Neuronal stem cell (in vitro differentiated cells): ENCODE measurements at regions not wholly inside any gene's neighbourhood (a gene's known extent, or its start where the extent isn't known, plus 50 kb on each side); places are given as distances from the start of the nearest gene placed in this dataset.

Experiments used
- DNase-seq: peaks from one replicate; pipeline ENCODE4 v3.0.0-alpha.2; 2013; ENCODE audit warnings: low spot score
- H2AFZ ChIP-seq: one replicate; pipeline ENCODE4 v1.6.1; 2013; ENCODE audit warnings: mild to moderate bottlenecking, low read length, inconsistent platforms
- H2AK5ac ChIP-seq: 2 replicates; pipeline ENCODE4 v1.6.1; 2013; ENCODE audit warnings: low read depth, mild to moderate bottlenecking, inconsistent platforms, low read length, moderate library complexity, mixed read lengths
- H2BK120ac ChIP-seq: 2 replicates; pipeline ENCODE4 v1.6.1; 2013; ENCODE audit warnings: low read depth, mild to moderate bottlenecking, inconsistent platforms, low read length, moderate library complexity, mixed read lengths
- H2BK12ac ChIP-seq: one replicate; pipeline ENCODE4 v1.6.1; 2013; ENCODE audit warnings: low read length, inconsistent platforms
- H2BK15ac ChIP-seq: 2 replicates; pipeline ENCODE4 v1.6.1; 2013; ENCODE audit warnings: mild to moderate bottlenecking, low read length, inconsistent platforms, mixed read lengths
- H2BK5ac ChIP-seq: one replicate; pipeline ENCODE4 v1.6.1; 2013; ENCODE audit warnings: inconsistent platforms, mild to moderate bottlenecking, low read length, moderate library complexity
- H3K14ac ChIP-seq: one replicate; pipeline ENCODE4 v1.6.1; 2013; ENCODE audit warnings: low read length, inconsistent platforms
- H3K18ac ChIP-seq: 2 replicates; pipeline ENCODE4 v1.6.1; 2013; ENCODE audit warnings: low read length, inconsistent platforms
- H3K23ac ChIP-seq: 2 replicates; pipeline ENCODE4 v1.6.1; 2013; ENCODE audit warnings: low read depth, mild to moderate bottlenecking, mixed read lengths, low read length, inconsistent platforms; ENCODE audit not compliant: poor library complexity
- H3K27ac ChIP-seq: replicated peaks from 3 replicates; pipeline ENCODE4 v1.5.1; 2013; ENCODE audit warnings: low read length, inconsistent platforms
- H3K27me3 ChIP-seq, 3 experiments: 2 replicates each; pipeline ENCODE4 v1.6.1; 2013; ENCODE audit warnings: low read length in 3 of 3, mild to moderate bottlenecking in 2 of 3, inconsistent platforms in 1 of 3, low read depth in 1 of 3, mixed read lengths in 1 of 3, moderate library complexity in 1 of 3; ENCODE audit not compliant: control insufficient read depth in 3 of 3, insufficient read depth in 3 of 3
- H3K36me3 ChIP-seq, 2 donors: replicated peaks in 1 of 2; 2 replicates each; pipeline ENCODE4 v1.6.1; 2013; ENCODE audit warnings: low read length in 2 of 2; ENCODE audit not compliant: control insufficient read depth in 2 of 2, insufficient read depth in 2 of 2
- H3K4ac ChIP-seq: 2 replicates; pipeline ENCODE4 v1.6.1; 2013; ENCODE audit warnings: inconsistent platforms, mild to moderate bottlenecking, low read length, moderate library complexity
- H3K4me1 ChIP-seq, 2 donors: 1 replicate in 1 of 2; 2 replicates in 1 of 2; pipeline ENCODE4 v1.6.1; 2013; ENCODE audit warnings: low read length in 2 of 2, low read depth in 1 of 2; ENCODE audit not compliant: control insufficient read depth in 2 of 2, insufficient read depth in 1 of 2
- H3K4me2 ChIP-seq: one replicate; pipeline ENCODE4 v1.6.1; 2013; ENCODE audit warnings: mild to moderate bottlenecking, low read length, inconsistent platforms; ENCODE audit not compliant: insufficient read depth, poor library complexity, severe bottlenecking
- H3K4me3 ChIP-seq, 2 donors: 2 replicates each; pipeline ENCODE4 v1.5.1; 2013; ENCODE audit warnings: low read length in 2 of 2, mild to moderate bottlenecking in 2 of 2, inconsistent platforms in 1 of 2, moderate library complexity in 1 of 2
- H3K79me1 ChIP-seq: one replicate; pipeline ENCODE4 v1.6.1; 2013; ENCODE audit warnings: low read depth, mild to moderate bottlenecking, inconsistent platforms, low read length, moderate library complexity
- H3K9ac ChIP-seq: one replicate; pipeline ENCODE4 v1.6.1; 2013; ENCODE audit warnings: mild to moderate bottlenecking, low read depth, low read length, inconsistent platforms; ENCODE audit not compliant: poor library complexity
- H3K9me3 ChIP-seq, 2 donors: replicated peaks in 1 of 2; 2 replicates each; pipeline versions ENCODE3 to v1.6.1; 2013; ENCODE audit warnings: low read length in 2 of 2, mild to moderate bottlenecking in 2 of 2, inconsistent platforms in 1 of 2, low read depth in 1 of 2, mixed read lengths in 1 of 2, moderate library complexity in 1 of 2; ENCODE audit not compliant: control insufficient read depth in 2 of 2, insufficient read depth in 1 of 2
- H4K8ac ChIP-seq: one replicate; pipeline ENCODE4 v1.6.1; 2013; ENCODE audit warnings: low read depth, mild to moderate bottlenecking, inconsistent platforms, low read length, moderate library complexity
- H4K91ac ChIP-seq: one replicate; pipeline ENCODE4 v1.6.1; 2013; ENCODE audit warnings: low read length, low read depth, mild to moderate bottlenecking, inconsistent platforms; ENCODE audit not compliant: poor library complexity
- WGBS, 2 donors: extraction: QIAGEN DNeasy Blood & Tissue Kit; methylation state at CpG; one replicate each; pipeline ENCODE4 v1.1.7; 2013; ENCODE audit warnings: missing lambda C conversion rate in 2 of 2, mixed read lengths in 1 of 2; ENCODE audit not compliant: insufficient read length in 2 of 2, insufficient replicate concordance in 1 of 2; ENCODE audit errors: extremely low coverage in 2 of 2; 5-methylcytosine and 5-hydroxymethylcytosine counted together

DNA sequence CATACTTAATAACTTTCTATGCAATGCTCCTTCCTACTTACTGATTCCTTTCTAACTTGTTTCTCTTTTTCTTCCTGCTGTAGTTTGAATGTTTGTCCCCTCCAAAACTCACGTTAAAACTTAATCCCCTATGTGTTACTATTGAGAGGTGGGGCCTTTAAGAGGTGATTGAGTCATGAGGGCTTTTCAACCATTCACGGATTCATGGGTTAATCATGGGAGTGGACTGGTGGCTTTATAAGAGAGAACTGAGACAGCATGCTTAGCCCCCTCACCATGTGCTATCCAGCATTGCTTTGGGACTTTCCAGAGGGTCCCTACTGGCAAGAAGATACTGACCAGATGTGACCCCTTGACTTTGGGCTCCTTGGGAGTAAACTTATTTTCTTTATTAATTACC, 66.0 kb upstream of the TRIM9 start:
- Histone ChIP-seq H4K8ac (no peak overlapping the region), H3K14ac (no peak overlapping the region), H3K27me3 (no peaks in the 10 kb centered on the region), H3K4me2 (no peak overlapping the region), H3K9ac (no peak overlapping the region), H3K4me3 (no peak overlapping the region), H4K91ac (no peak overlapping the region), H3K18ac (no peak overlapping the region), H2BK5ac (no peak overlapping the region), H3K9me3 (no peaks in the 10 kb centered on the region), H2AK5ac (no peak overlapping the region), H3K79me1 (no peaks in the 10 kb centered on the region), H2BK120ac (no peak overlapping the region), H3K27ac (no peak overlapping the region), H3K4me1 (peaks cover 0 to 4% of the 10 kb centered on the region in 2 donors), H3K4ac (no peak overlapping the region), H3K36me3 (no peaks in the 10 kb centered on the region), H2BK12ac (no peak overlapping the region), H3K23ac (no peak overlapping the region), H2BK15ac (no peak overlapping the region), H2AFZ (no peak overlapping the region)
- no peak for DNase-seq
- no CpG with 5 or more reads among the region's 2 CpGs for WGBS, 2 donors

DNA sequence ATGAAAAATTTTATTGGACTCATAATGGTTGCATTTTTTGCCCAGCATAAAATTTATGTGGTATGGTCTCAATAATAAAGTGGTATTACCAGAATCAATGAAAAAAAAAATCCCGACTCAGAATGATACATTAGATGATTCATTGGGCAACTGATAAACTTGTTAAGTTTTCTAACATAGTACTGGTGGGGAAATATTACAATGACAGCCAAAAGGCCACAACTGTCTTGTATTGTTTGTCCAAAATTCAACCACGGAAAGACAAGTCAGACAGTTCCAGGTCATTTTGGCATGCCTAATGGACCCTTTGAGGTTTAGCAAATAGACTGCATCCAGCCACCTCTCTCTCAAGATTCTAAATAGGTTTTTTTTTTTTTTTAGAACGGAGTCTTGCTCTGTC, 70.5 kb upstream of the TRIM9 start:
- no peak overlapping the region for H2BK15ac ChIP-seq

DNA sequence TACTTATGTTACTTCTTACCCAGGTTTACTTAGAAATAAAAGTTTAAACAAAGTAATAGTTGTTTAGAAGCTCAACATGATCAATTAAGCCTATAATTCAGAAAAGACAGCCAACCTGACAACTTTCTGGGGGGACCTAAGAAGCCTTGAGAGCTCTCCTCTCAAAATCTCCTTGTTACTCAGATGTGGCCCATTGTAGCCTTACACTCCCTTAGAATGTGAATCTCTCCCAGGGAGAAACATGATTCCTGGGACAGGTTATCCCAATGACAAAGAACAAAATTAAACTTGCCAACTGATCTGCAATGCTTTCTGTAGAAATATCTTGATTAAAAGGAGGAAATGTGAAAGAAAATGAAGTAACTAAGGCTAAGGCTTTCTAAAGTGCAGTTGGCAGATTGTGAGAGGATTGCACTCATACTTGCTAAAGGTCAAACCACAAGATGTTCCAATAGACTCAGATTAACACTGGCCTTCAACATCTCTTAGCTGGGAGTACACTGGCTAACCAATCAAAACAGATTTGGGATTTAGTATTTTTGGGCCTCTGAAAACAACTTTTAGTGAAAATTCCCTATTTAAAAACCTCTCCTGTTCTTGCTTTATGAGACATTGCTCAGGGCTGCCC, 72.3 kb upstream of the TMX1 start:
- no peak overlapping the region for H4K8ac ChIP-seq
- no peak overlapping the region for H2BK15ac ChIP-seq
- no peak overlapping the region for H3K9ac ChIP-seq
- no peak overlapping the region for H3K4me3 ChIP-seq
- no peaks in the 10 kb centered on the region for H3K79me1 ChIP-seq
- no peak overlapping the region for H4K91ac ChIP-seq
- no peak overlapping the region for H2AK5ac ChIP-seq
- H2BK5ac ChIP-seq = no peak overlapping the region
- no peaks in the 10 kb centered on the region for H3K27me3 ChIP-seq
- no peak overlapping the region for H3K4ac ChIP-seq
- peaks cover 0 to 9% of the 10 kb centered on the region in 2 donors for H3K4me1 ChIP-seq
- no peaks in the 10 kb centered on the region for H3K9me3 ChIP-seq
- H3K36me3 ChIP-seq = no peaks in the 10 kb centered on the region
- no peak overlapping the region for H2BK120ac ChIP-seq
- no peak overlapping the region for H3K18ac ChIP-seq
- H2AFZ ChIP-seq = no peak overlapping the region
- H2BK12ac ChIP-seq = no peak overlapping the region
- H3K14ac ChIP-seq = no peak overlapping the region
- no peak overlapping the region for H3K4me2 ChIP-seq
- no peak for DNase-seq
- H3K23ac ChIP-seq = no peak overlapping the region
- H3K27ac ChIP-seq = no peak overlapping the region

More for the DNA sequence above, 70.5 kb upstream of the TRIM9 start:
- Histone ChIP-seq H2BK120ac (no peak overlapping the region), H2BK5ac (no peak overlapping the region), H3K9ac (no peak overlapping the region), H3K4me3 (no peak overlapping the region), H3K36me3 (no peaks in the 10 kb centered on the region), H2BK12ac (no peak overlapping the region), H2AK5ac (no peak overlapping the region), H3K27me3 (no peaks in the 10 kb centered on the region), H3K4ac (no peak overlapping the region), H3K23ac (no peak overlapping the region), H4K8ac (no peak overlapping the region), H3K79me1 (no peaks in the 10 kb centered on the region), H3K9me3 (no peaks in the 10 kb centered on the region), H3K4me2 (no peak overlapping the region), H3K27ac (no peak overlapping the region), H3K4me1 (peaks cover 0 to 9% of the 10 kb centered on the region in 2 donors), H2AFZ (no peak overlapping the region), H4K91ac (no peak overlapping the region), H3K14ac (no peak overlapping the region), H3K18ac (no peak overlapping the region)
- no peak for DNase-seq
- WGBS, 2 donors = no CpG with 5 or more reads among the region's 3 CpGs

DNA sequence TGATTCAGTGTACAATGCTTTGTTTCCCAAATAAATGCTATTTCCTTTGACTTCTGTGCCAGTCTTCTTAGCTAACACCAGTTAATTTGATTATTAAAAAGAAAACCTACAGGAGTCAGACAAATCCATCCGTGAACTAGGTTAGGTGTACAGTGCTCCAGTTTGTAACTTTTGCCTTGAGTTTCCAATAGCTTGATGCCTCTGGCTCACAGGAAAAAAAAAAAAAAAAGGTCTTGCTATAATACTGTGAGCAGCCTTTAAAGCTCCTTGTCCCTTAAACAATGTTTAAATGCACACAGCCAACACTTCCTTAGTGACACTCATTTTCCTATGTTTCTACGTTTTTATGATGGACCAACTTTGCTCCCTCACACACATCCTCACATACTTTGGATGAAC, 71.8 kb upstream of the TMX1 start:
- no peak overlapping the region for H3K9ac ChIP-seq
- H3K9me3 ChIP-seq = no peaks in the 10 kb centered on the region
- H3K4me1 ChIP-seq = peaks cover 0 to 9% of the 10 kb centered on the region in 2 donors
- H3K36me3 ChIP-seq = no peaks in the 10 kb centered on the region
- no peak overlapping the region for H3K4me3 ChIP-seq
- H2BK120ac ChIP-seq = no peak overlapping the region
- no peak overlapping the region for H3K4ac ChIP-seq
- no peak overlapping the region for H2BK5ac ChIP-seq
- H2AFZ ChIP-seq = no peak overlapping the region
- H4K91ac ChIP-seq = no peak overlapping the region
- no peak overlapping the region for H3K23ac ChIP-seq
- no peak overlapping the region for H3K18ac ChIP-seq
- no CpG with 5 or more reads among the region's 2 CpGs for WGBS, 2 donors
- H3K14ac ChIP-seq = no peak overlapping the region
- no peaks in the 10 kb centered on the region for H3K27me3 ChIP-seq
- no peak for DNase-seq
- no peak overlapping the region for H2BK12ac ChIP-seq
- H2BK15ac ChIP-seq = no peak overlapping the region
- no peak overlapping the region for H3K4me2 ChIP-seq
- H2AK5ac ChIP-seq = no peak overlapping the region
- no peaks in the 10 kb centered on the region for H3K79me1 ChIP-seq
- no peak overlapping the region for H3K27ac ChIP-seq
- no peak overlapping the region for H4K8ac ChIP-seq
